ENCODE measurements at regions not wholly inside any gene's neighbourhood (a gene's known extent, or its start where the extent isn't known, plus 50 kb on each side); places are given as distances from the start of the nearest gene placed in this dataset.

- TF ChIP-seq CTCF (IDR thresholded peaks at IDR 0.05; ENCODE audit: control insufficient read depth, extremely low read depth, insufficient read depth): no peak
- H3K4me3 ChIP-seq (ENCODE audit: low read depth, low read length): no peak overlapping the region
- DNase-seq (ENCODE audit: low read depth): no peak
Observed at GRCh38 chr5:165094782-165095181, 1589.4 kb downstream of the MAT2B start.

- TF ChIP-seq CTCF (IDR thresholded peaks at IDR 0.05; ENCODE audit: control insufficient read depth, extremely low read depth, insufficient read depth): no peak
- H3K4me3 ChIP-seq (ENCODE audit: low read depth, low read length): no peak overlapping the region
- no peak for DNase-seq (ENCODE audit: low read depth)
Observed at GRCh38 chr5:165101709-165102108, 1596.3 kb downstream of the MAT2B start.

GRCh38 chr5:165104611-165105010, 1599.2 kb downstream of the MAT2B start:
- TF ChIP-seq CTCF (IDR thresholded peaks at IDR 0.05; ENCODE audit: control insufficient read depth, extremely low read depth, insufficient read depth): no peak
- no peak for DNase-seq (ENCODE audit: low read depth)
- H3K4me3 ChIP-seq (ENCODE audit: low read depth, low read length): no peak overlapping the region

- H3K4me3 ChIP-seq (ENCODE audit: low read depth, low read length): no peak overlapping the region
- DNase-seq (ENCODE audit: low read depth): no peak
- TF ChIP-seq CTCF (IDR thresholded peaks at IDR 0.05; ENCODE audit: control insufficient read depth, extremely low read depth, insufficient read depth): no peak
Observed at GRCh38 chr5:165108809-165109208, 1603.4 kb downstream of the MAT2B start.

GRCh38 chr5:165119175-165119574, 1613.8 kb downstream of the MAT2B start:
- no peak for DNase-seq (ENCODE audit: low read depth)
- no peak overlapping the region for H3K4me3 ChIP-seq (ENCODE audit: low read depth, low read length)
- no peak for TF ChIP-seq CTCF (IDR thresholded peaks at IDR 0.05; ENCODE audit: control insufficient read depth, extremely low read depth, insufficient read depth)

- H3K4me3 ChIP-seq (ENCODE audit: low read depth, low read length): no peak overlapping the region
- no peak for DNase-seq (ENCODE audit: low read depth)
- TF ChIP-seq CTCF (IDR thresholded peaks at IDR 0.05; ENCODE audit: control insufficient read depth, extremely low read depth, insufficient read depth): no peak
Observed at GRCh38 chr5:165126598-165126997, 1621.2 kb downstream of the MAT2B start.

GRCh38 chr5:165127941-165128340, 1622.5 kb downstream of the MAT2B start:
- TF ChIP-seq CTCF (IDR thresholded peaks at IDR 0.05; ENCODE audit: control insufficient read depth, extremely low read depth, insufficient read depth): no peak
- no peak overlapping the region for H3K4me3 ChIP-seq (ENCODE audit: low read depth, low read length)
- DNase-seq (ENCODE audit: low read depth): no peak

Measured in LNCaP clone FGC (cell line).